Hepatic stellate cell (primary cell): ENCODE measurements at regions not wholly inside any gene's neighbourhood (a gene's known extent, or its start where the extent isn't known, plus 50 kb on each side); places are given as distances from the start of the nearest gene placed in this dataset.
"Not testable (repeated sequence)": the region's sequence is repeated elsewhere in the genome, so short reads cannot be mapped to it uniquely, and the experiment has no call there.

Experiments
- DNase-seq: peaks from one replicate; pipeline ENCODE4 v3.0.0; 2011; ENCODE audit warnings: low spot score

GRCh38 chr7:81833401-81833800, 63.6 kb upstream of the HGF start:
- DNase-seq = peak; percentile 2

GRCh38 chr7:81831883-81832282, 62.0 kb upstream of the HGF start:
- DNase-seq = no peak

- DNase-seq = not testable (repeated sequence)
Observed at GRCh38 chr7:81829511-81829910, 59.7 kb upstream of the HGF start.

- no peak for DNase-seq
Observed at GRCh38 chr7:81822811-81823210, 53.0 kb upstream of the HGF start.

- DNase-seq = no peak
Observed at GRCh38 chr7:81819861-81820260, 50.0 kb upstream of the HGF start.
